Thymus (tissue), 11 donors: ENCODE measurements at regions not wholly inside any gene's neighbourhood (a gene's known extent, or its start where the extent isn't known, plus 50 kb on each side); places are given as distances from the start of the nearest gene placed in this dataset.

Experiments
- DNase-seq, 9 donors: peaks; one replicate each; pipeline ENCODE4 v3.0.0-alpha.2; 2013; ENCODE audit warnings: low spot score in 9 of 9, low read depth in 6 of 9, missing footprints in 1 of 9
- H3K27ac ChIP-seq, 2 donors: one replicate each; pipeline ENCODE4 v1.5.1; 2013; ENCODE audit warnings: control low read depth in 1 of 2, low read depth in 1 of 2, low read length in 1 of 2, mild to moderate bottlenecking in 1 of 2, moderate library complexity in 1 of 2
- H3K27me3 ChIP-seq, 2 donors: one replicate each; pipeline ENCODE4 v1.5.1; 2013; ENCODE audit warnings: low read length in 1 of 2; ENCODE audit not compliant: control insufficient read depth in 2 of 2, insufficient read depth in 1 of 2
- H3K36me3 ChIP-seq, 2 donors: one replicate each; pipeline ENCODE4 v1.5.1; 2013; ENCODE audit warnings: low read length in 1 of 2, mild to moderate bottlenecking in 1 of 2, moderate library complexity in 1 of 2; ENCODE audit not compliant: control insufficient read depth in 2 of 2, insufficient read depth in 2 of 2
- H3K4me1 ChIP-seq, 2 donors: one replicate each; pipeline ENCODE4 v1.5.1; 2013; ENCODE audit warnings: low read length in 2 of 2; ENCODE audit not compliant: control insufficient read depth in 2 of 2, insufficient read depth in 2 of 2
- H3K4me3 ChIP-seq, 2 donors: one replicate each; pipeline ENCODE4 v1.5.1; 2013; ENCODE audit warnings: low read length in 2 of 2, control low read depth in 1 of 2, mild to moderate bottlenecking in 1 of 2
- H3K9me3 ChIP-seq, 2 donors: one replicate each; pipeline ENCODE4 v1.5.1; 2013; ENCODE audit warnings: low read length in 1 of 2, mild to moderate bottlenecking in 1 of 2; ENCODE audit not compliant: control insufficient read depth in 2 of 2, insufficient read depth in 1 of 2
- WGBS: extraction: QIAGEN DNeasy Blood & Tissue Kit; methylation state at CpG from one replicate; pipeline ENCODE4 v1.1.7; 2013; 5-methylcytosine and 5-hydroxymethylcytosine counted together
- donor health status: healthy.

GRCh38 chr20:22745194-22745500 lies 160.8 kb upstream of the FOXA2 start:
- Histone ChIP-seq H3K27me3 (no peaks in the 10 kb centered on the region), H3K4me3 (no peak overlapping the region), H3K27ac (no peak overlapping the region), H3K4me1 (no peaks in the 10 kb centered on the region), H3K36me3 (no peaks in the 10 kb centered on the region), H3K9me3 (no peaks in the 10 kb centered on the region)
- no peak for DNase-seq
- 81% methylated on average over 1 of the region's 1 CpG for WGBS

GRCh38 chr20:22746957-22747356 lies 162.6 kb upstream of the FOXA2 start:
- DNase-seq: no peak
- Histone ChIP-seq H3K36me3 (no peaks in the 10 kb centered on the region), H3K9me3 (no peaks in the 10 kb centered on the region), H3K4me1 (no peaks in the 10 kb centered on the region), H3K27me3 (no peaks in the 10 kb centered on the region), H3K27ac (no peak overlapping the region), H3K4me3 (no peak overlapping the region)
- 98% methylated on average over 5 of the region's 5 CpGs for WGBS

- Histone ChIP-seq H3K36me3 (no peaks in the 10 kb centered on the region), H3K9me3 (no peaks in the 10 kb centered on the region), H3K27ac (no peak overlapping the region), H3K4me3 (no peak overlapping the region), H3K27me3 (no peaks in the 10 kb centered on the region), H3K4me1 (no peaks in the 10 kb centered on the region)
- DNase-seq: no peak
- 98% methylated on average over 1 of the region's 1 CpG for WGBS
Measured at GRCh38 chr20:22752324-22752723, 168.0 kb upstream of the FOXA2 start.

- DNase-seq: peak in 1 of 9 donors; percentile 4
- H3K4me1 ChIP-seq: no peaks in the 10 kb centered on the region
- no peaks in the 10 kb centered on the region for H3K9me3 ChIP-seq
- H3K27ac ChIP-seq: no peak overlapping the region
- WGBS: 71% methylated on average over 10 of the region's 10 CpGs
- H3K4me3 ChIP-seq: no peak overlapping the region
- H3K27me3 ChIP-seq: peaks cover 0 to 2% of the 10 kb centered on the region in 2 donors
- H3K36me3 ChIP-seq: no peaks in the 10 kb centered on the region
Measured at GRCh38 chr20:22757424-22758183, 173.2 kb upstream of the FOXA2 start.

- Histone ChIP-seq H3K27ac (no peak overlapping the region), H3K4me3 (no peak overlapping the region), H3K4me1 (no peaks in the 10 kb centered on the region), H3K9me3 (no peaks in the 10 kb centered on the region), H3K36me3 (no peaks in the 10 kb centered on the region), H3K27me3 (peaks cover 0 to 2% of the 10 kb centered on the region in 2 donors)
- WGBS: 94% methylated on average over 3 of the region's 3 CpGs
- no peak for DNase-seq
Measured at GRCh38 chr20:22758815-22759214, 174.4 kb upstream of the FOXA2 start.

- Histone ChIP-seq H3K4me1 (no peaks in the 10 kb centered on the region), H3K27me3 (peaks cover 0 to 2% of the 10 kb centered on the region in 2 donors), H3K27ac (no peak overlapping the region), H3K36me3 (no peaks in the 10 kb centered on the region), H3K4me3 (no peak overlapping the region), H3K9me3 (no peaks in the 10 kb centered on the region)
- no peak for DNase-seq
- WGBS: 77% methylated on average over 6 of the region's 6 CpGs
Measured at GRCh38 chr20:22762576-22763256, 178.3 kb upstream of the FOXA2 start.

- H3K4me1 ChIP-seq: no peaks in the 10 kb centered on the region
- no peaks in the 10 kb centered on the region for H3K36me3 ChIP-seq
- H3K9me3 ChIP-seq: no peaks in the 10 kb centered on the region
- H3K27ac ChIP-seq: no peak overlapping the region
- H3K27me3 ChIP-seq: no peaks in the 10 kb centered on the region
- no peak overlapping the region for H3K4me3 ChIP-seq
- 90% methylated on average over 9 of the region's 9 CpGs for WGBS
- DNase-seq: no peak
Measured at GRCh38 chr20:22763257-22763906, 179.0 kb upstream of the FOXA2 start.

- no peaks in the 10 kb centered on the region for H3K36me3 ChIP-seq
- WGBS: 82% methylated on average over 11 of the region's 11 CpGs
- H3K27ac ChIP-seq: no peak overlapping the region
- H3K27me3 ChIP-seq: no peaks in the 10 kb centered on the region
- H3K4me1 ChIP-seq: no peaks in the 10 kb centered on the region
- H3K9me3 ChIP-seq: no peaks in the 10 kb centered on the region
- DNase-seq: no peak
- H3K4me3 ChIP-seq: no peak overlapping the region
Measured at GRCh38 chr20:22768266-22769178, 184.2 kb upstream of the FOXA2 start.
